ENCODE measurements at regions not wholly inside any gene's neighbourhood (a gene's known extent, or its start where the extent isn't known, plus 50 kb on each side); places are given as distances from the start of the nearest gene placed in this dataset.

DNA sequence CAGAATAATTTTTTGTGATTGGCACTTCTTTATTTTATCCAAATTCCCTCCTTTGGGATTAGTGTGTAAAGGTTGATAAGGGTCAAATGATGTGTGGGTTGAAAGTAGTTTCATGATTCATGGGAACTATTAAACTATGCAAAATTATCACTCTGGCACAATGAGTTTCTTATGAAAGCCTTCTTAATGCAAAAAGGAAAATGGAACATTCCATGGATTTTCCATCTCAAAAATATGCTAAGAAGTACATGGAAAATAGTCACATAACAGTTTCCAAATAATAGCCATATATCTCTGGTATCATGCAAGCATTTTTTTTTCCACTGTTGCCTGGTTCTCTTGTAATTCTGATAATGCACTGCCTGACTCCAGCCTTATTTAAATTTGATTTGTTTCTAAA lies 639.7 kb downstream of the NR4A2 start:
- DNase-seq: no peak
- Histone ChIP-seq H3K36me3 (replicated peaks in 1 of 2; ENCODE audit: control insufficient read depth in 1 of 2, insufficient read depth in 2 of 2, low read length in 1 of 2) (no peaks in the 10 kb centered on the region), H3K9me3 (no peaks in the 10 kb centered on the region), H2AFZ (ENCODE audit: low read depth) (no peak overlapping the region), H3K9me2 (no peaks in the 10 kb centered on the region), H3K4me3 (ENCODE audit: low read depth in 2 of 2, low read length in 1 of 2) (no peak overlapping the region), H3K9ac (no peak overlapping the region), H3K79me2 (ENCODE audit: insufficient read depth) (no peaks in the 10 kb centered on the region), H3K4me1 (ENCODE audit: control insufficient read depth in 1 of 2, insufficient read depth in 2 of 2, low read depth in 1 of 2, low read length in 1 of 2) (no peaks in the 10 kb centered on the region), H4K20me1 (ENCODE audit: insufficient read depth) (no peaks in the 10 kb centered on the region), H3K27me3 (ENCODE audit: insufficient read depth) (no peaks in the 10 kb centered on the region), H3K4me2 (no peak overlapping the region), H3F3A (replicated peaks; ENCODE audit: insufficient read depth) (no peaks in the 10 kb centered on the region), H3K27ac (ENCODE audit: low read depth in 2 of 2, low read length in 1 of 2) (no peak overlapping the region)
- TF ChIP-seq YY1 (IDR thresholded peaks at IDR 0.05; ENCODE audit: low read depth) (no peak), TAF1 (IDR thresholded peaks at IDR 0.05; ENCODE audit: borderline replicate concordance, low read depth, low read length) (no peak), RAD21 (IDR thresholded peaks at IDR 0.05; ENCODE audit: low read length) (no peak), MXI1 (IDR thresholded peaks at IDR 0.05; ENCODE audit: low read depth, low read length) (no peak), CHD2 (IDR thresholded peaks at IDR 0.05; ENCODE audit: low read length, partially characterized antibody) (no peak), FOXM1 (IDR thresholded peaks at IDR 0.05; ENCODE audit: low read depth) (no peak), SMC3 (IDR thresholded peaks at IDR 0.05; ENCODE audit: low read depth, low read length) (no peak), NFIC (IDR thresholded peaks at IDR 0.05; ENCODE audit: borderline replicate concordance) (no peak), MEF2A (IDR thresholded peaks at IDR 0.05; ENCODE audit: borderline replicate concordance, low read depth) (no peak), NRF1 (IDR thresholded peaks at IDR 0.05; ENCODE audit: low read depth, low read length) (no peak), FOXJ3 (CRISPR knock-in tag; IDR thresholded peaks at IDR 0.05) (no peak), SIN3A (IDR thresholded peaks at IDR 0.05; ENCODE audit: borderline replicate concordance, low read depth, low read length) (no peak), EZH2phosphoT487 (IDR thresholded peaks at IDR 0.05; ENCODE audit: borderline replicate concordance, low read depth) (no peak), ELF1 (IDR thresholded peaks at IDR 0.05) (no peak), GATA2 (CRISPR knock-in tag; IDR thresholded peaks at IDR 0.05) (no peak)
- TF ChIP-seq, protein P1, sequence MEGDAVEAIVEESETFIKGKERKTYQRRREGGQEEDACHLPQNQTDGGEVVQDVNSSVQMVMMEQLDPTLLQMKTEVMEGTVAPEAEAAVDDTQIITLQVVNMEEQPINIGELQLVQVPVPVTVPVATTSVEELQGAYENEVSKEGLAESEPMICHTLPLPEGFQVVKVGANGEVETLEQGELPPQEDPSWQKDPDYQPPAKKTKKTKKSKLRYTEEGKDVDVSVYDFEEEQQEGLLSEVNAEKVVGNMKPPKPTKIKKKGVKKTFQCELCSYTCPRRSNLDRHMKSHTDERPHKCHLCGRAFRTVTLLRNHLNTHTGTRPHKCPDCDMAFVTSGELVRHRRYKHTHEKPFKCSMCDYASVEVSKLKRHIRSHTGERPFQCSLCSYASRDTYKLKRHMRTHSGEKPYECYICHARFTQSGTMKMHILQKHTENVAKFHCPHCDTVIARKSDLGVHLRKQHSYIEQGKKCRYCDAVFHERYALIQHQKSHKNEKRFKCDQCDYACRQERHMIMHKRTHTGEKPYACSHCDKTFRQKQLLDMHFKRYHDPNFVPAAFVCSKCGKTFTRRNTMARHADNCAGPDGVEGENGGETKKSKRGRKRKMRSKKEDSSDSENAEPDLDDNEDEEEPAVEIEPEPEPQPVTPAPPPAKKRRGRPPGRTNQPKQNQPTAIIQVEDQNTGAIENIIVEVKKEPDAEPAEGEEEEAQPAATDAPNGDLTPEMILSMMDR (IDR thresholded peaks at IDR 0.05): no peak
- TF ChIP-seq, protein P2, sequence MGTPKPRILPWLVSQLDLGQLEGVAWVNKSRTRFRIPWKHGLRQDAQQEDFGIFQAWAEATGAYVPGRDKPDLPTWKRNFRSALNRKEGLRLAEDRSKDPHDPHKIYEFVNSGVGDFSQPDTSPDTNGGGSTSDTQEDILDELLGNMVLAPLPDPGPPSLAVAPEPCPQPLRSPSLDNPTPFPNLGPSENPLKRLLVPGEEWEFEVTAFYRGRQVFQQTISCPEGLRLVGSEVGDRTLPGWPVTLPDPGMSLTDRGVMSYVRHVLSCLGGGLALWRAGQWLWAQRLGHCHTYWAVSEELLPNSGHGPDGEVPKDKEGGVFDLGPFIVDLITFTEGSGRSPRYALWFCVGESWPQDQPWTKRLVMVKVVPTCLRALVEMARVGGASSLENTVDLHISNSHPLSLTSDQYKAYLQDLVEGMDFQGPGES (IDR thresholded peaks at IDR 0.05; ENCODE audit: low read depth, low read length): no peak
- TF ChIP-seq, protein P3, sequence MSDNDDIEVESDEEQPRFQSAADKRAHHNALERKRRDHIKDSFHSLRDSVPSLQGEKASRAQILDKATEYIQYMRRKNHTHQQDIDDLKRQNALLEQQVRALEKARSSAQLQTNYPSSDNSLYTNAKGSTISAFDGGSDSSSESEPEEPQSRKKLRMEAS (IDR thresholded peaks at IDR 0.05; ENCODE audit: low read depth): no peak
- TF ChIP-seq, protein P4, sequence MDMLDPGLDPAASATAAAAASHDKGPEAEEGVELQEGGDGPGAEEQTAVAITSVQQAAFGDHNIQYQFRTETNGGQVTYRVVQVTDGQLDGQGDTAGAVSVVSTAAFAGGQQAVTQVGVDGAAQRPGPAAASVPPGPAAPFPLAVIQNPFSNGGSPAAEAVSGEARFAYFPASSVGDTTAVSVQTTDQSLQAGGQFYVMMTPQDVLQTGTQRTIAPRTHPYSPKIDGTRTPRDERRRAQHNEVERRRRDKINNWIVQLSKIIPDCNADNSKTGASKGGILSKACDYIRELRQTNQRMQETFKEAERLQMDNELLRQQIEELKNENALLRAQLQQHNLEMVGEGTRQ (IDR thresholded peaks at IDR 0.05; ENCODE audit: borderline replicate concordance, low read depth, low read length): no peak
- TF ChIP-seq, protein P5, sequence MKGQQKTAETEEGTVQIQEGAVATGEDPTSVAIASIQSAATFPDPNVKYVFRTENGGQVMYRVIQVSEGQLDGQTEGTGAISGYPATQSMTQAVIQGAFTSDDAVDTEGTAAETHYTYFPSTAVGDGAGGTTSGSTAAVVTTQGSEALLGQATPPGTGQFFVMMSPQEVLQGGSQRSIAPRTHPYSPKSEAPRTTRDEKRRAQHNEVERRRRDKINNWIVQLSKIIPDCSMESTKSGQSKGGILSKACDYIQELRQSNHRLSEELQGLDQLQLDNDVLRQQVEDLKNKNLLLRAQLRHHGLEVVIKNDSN (IDR thresholded peaks at IDR 0.05; ENCODE audit: borderline replicate concordance, low read depth): no peak
- ChIA-PET POLR2A (no interaction called here), CTCF (no interaction called here)
